Activated CD4-positive, CD25-positive, alpha-beta regulatory T cell (primary cell): ENCODE measurements at regions not wholly inside any gene's neighbourhood (a gene's known extent, or its start where the extent isn't known, plus 50 kb on each side); places are given as distances from the start of the nearest gene placed in this dataset.
A peak's percentile ranks its signal among the peaks of the same experiment; 100 is the strongest.
"Not testable (repeated sequence)": the region's sequence is repeated elsewhere in the genome, so short reads cannot be mapped to it uniquely, and the experiment has no call there.

Experiments
- DNase-seq, 4 experiments: peaks; one replicate each; lab custom pipeline; 2025; lab: John Stamatoyannopoulos, UW

DNA sequence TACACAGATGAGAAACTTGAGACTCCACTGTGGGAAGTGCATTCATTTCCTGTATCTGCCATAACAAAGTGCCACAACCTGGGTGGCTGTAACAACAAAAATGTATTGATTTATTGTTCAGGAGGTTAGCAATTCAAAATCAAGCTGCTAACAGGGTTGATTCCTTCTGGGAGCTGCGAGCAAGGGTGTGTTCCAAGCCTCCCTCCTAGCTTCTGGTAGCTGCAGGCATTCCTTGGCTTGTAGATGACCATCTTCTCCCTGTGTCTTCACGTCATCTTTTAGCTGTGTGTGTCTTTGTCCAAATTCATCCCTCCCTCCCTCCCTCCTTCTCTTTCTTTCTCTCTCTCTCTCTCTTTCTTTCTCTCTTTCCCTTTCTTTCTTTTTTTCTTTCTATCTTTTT, 258.1 kb downstream of the MSX2 start:
- DNase-seq: no peak

- DNase-seq: no peak
Observed at GRCh38 chr5:174981416-174981815, 257.0 kb downstream of the MSX2 start.

GRCh38 chr5:174980952-174981351, 256.6 kb downstream of the MSX2 start:
- no peak for DNase-seq

DNA sequence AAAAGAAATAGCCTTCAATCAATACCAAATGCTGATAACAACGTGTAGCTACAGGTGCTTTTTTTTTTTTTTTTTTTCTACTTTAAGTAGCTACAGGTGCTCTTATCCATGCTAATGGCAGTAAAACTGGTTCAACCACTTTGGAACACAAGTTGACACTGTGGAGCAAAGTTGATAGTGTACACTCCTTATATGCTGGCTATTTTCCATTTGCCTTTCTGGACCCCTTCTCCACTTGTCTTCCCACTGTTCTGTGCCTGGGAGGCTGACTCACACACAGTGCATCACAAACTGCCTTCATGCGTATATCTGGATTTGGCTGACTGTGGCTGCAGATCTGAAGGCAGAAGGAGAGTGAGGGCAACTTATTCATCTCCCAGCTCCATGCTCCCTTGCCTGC, 247.9 kb downstream of the MSX2 start:
- no peak for DNase-seq

- DNase-seq: no peak
Observed at GRCh38 chr5:174971210-174971609, 246.8 kb downstream of the MSX2 start.

GRCh38 chr5:174970502-174970901, 246.1 kb downstream of the MSX2 start:
- no peak for DNase-seq

DNA sequence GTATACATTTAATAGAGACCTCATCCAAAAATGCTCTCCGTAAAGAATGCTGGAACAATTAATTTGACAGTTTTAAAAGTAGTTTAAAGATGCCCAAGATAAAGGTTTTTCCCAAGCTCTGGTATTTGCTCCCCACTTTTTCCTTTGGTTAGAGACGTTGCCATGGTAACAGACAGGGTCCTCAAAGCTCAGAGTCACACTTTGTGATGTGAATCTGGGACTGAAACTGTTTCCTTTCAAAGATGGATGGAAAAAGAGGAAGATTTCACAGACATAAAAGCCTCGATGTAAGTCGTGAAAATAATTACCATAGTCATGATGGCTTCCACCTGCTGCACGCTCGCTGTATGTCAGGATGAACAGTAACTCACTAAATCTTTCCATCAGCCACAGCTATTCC, 229.5 kb downstream of the MSX2 start:
- DNase-seq: no peak

DNA sequence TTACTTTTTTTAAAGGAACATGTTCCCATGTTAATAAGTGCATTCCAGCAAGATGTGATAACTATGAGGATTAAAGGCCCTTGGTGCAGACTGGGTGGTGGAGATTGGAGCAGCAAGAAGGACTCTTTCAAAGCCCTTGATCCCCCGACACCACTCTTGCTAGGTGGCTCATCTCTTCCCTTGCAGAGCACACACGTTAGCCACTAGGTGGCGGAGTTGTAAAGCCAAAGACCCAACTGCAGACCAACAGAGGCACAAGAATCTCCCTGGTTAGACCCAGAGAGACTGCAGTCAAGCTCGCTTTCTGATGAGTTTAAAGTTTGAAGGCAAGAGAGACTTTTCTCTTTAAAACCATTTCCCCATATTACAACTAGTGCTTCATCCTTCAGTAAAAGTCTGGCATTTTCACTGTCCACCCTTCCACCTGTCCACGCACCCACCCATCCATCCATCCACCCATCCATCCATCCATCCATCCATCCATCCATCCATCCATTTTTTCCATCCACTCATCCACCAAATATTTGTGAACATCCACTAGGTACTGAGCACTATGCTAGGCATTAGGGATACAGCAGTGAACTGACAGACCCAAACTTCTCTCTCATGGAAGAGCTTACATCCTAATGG, 226.9 kb downstream of the MSX2 start:
- peak in 1 of 4 experiments; percentile 9 for DNase-seq

GRCh38 chr5:174947548-174947947, 223.2 kb downstream of the MSX2 start:
- no peak for DNase-seq

DNA sequence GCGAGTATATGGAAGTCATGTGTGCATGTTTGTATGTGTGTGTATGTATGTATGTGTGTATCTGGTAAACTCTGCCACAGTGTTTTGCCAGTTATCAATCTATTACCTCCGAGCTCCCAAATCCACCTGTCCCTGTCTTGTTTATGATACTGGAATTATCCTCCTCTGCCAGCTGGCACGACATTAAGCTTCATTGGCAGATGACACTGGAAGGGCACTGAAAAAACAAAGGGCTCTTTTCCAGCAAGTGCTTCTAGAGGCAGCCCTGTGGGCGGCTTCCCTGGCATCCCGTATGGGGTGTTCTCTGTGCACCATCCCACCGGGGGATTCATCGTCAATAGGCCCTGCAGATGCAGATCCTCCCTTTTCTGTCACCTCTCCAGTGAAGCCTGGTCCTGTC, 221.5 kb downstream of the MSX2 start:
- no peak for DNase-seq

- no peak for DNase-seq
Observed at GRCh38 chr5:174943785-174944184, 219.4 kb downstream of the MSX2 start.

DNA sequence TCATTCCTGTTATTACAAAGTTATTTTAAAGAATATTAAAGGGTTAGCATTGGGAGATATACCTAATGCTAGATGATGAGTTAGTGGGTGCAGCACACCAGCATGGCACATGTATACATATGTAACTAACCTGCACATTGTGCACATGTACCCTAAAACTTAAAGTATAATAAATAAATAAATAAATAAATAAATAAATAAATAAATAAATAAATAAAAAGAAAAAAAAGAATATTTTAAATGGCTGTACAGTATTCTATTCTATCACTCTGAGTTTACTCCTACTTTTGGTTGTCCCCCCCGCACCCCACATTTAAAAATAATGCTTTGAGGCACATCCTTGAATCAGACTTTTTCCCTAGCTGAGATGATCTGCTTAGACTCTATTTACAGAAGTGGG, 218.6 kb downstream of the MSX2 start:
- DNase-seq: not testable (repeated sequence)

DNA sequence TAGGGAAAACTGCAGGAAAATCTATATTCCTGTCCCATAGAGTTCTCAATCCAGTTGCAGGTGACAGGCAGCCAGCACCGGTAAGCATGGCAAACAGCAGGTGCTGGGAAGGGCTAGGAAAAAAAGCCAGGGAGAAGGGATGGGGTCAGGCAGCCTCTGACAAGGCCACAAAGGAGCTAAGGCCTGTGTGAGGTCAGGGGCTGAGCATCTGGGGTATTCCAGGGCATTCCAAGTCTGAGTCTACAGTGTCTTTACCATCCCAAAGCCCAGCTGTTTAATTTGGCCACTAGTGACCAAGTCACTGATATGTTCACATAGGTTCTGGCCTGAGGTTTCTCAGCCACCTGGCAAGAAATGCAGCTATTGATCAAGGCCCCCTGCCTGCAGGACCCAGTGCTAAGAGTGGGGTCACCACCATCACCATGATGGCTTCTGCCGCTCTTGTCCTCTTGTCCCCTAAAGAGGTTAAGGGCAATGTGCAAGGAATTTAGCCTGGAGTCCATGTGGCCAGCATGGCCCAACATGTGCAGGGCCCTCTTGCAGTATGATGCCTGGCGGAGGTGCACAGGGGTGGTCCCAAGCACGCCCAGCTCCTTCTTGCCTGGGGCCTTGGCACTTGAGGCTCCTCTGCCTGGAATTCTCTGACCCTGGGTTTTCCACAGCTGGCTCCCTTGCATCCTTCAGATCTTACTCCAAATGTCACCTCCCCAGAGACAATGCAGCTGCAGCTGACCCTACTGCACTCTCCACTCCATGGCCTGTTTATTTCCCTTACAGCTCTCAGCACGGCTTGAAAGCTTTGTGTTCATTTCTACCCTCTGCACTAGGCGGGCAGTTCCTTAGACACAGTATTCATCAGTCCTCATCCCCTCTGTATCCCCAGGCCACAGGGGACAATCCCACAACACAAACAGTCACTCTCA, 213.1 kb downstream of the MSX2 start:
- DNase-seq: no peak

GRCh38 chr5:174935854-174936474, 211.6 kb downstream of the MSX2 start:
- peak in 1 of 4 experiments; percentile 4 for DNase-seq

GRCh38 chr5:174931033-174931432, 206.7 kb downstream of the MSX2 start:
- not testable (repeated sequence) for DNase-seq

- no peak for DNase-seq
Observed at GRCh38 chr5:174925586-174925985, 201.2 kb downstream of the MSX2 start.

DNA sequence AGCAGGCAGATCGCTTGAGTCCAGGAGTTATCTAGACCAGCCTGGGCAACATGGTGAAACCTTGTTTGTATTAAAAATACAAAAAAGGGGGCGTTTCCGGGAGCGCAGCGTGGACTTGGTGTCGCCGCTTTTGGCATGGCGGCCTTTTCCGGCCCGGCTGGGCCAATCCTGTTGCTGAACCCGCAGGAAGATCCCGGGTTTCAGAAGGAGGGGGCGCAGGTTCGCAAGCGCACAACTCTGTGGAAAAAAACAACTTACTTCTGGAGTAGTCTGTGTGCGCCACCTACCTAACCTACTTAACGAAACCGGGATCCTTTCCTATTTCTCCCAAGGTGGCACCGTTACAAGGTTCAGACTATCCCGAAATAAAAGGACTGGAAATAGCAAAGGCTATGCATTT, 198.6 kb downstream of the MSX2 start:
- DNase-seq: no peak

- no peak for DNase-seq
Observed at GRCh38 chr5:174920906-174921550, 196.6 kb downstream of the MSX2 start.

- no peak for DNase-seq
Observed at GRCh38 chr5:174919351-174919750, 195.0 kb downstream of the MSX2 start.

DNA sequence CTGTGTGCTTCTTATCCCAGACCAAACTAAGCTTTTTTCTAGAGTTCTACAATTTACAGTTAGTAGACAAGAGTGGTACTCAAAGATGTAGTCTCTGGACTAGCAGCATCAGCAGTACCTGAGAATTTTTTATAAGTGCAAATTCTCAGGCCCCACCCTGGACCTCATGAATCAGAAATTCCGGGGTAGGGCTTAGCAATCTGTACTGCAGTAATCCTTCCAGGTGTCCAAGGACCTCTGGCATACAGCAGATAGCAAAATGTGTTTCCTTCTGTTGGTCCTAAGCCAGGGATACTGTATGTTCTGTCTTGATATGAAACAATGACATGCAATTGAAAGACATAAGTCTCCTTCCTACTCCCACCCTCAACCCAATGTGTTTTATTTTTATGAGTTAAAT, 194.3 kb downstream of the MSX2 start:
- no peak for DNase-seq

DNA sequence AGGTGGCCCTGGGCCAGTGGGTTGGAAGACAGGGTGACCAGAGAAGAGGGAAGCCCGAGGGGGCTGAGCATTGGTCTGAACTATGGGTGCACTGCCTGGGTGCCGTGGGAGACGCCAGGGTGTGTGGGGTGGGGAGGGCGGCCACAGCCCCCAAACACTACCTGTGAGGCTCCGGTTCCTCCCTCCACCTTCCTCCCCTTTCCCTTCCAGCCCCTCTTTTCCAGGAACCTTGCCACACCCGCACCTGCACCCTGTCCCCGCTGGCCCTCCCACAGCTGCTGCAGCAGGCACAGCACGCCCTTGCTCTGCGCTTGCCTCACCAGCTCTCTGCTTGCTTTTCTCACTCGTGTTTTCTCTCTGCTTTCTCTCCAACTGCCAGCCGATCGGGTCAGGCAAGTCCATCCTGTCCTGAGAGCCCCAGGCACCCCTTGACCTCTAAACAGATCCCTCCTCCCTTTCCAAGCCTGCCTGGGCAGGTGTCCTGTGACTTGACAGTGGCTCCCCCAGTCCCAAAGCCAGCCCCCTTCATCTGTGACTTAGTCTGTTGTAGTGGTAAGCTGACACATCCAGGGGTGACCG, 193.7 kb downstream of the MSX2 start:
- DNase-seq: no peak

- DNase-seq: not testable (repeated sequence)
Observed at GRCh38 chr5:174917435-174917834, 193.1 kb downstream of the MSX2 start.
